ENCODE measurements at regions not wholly inside any gene's neighbourhood (a gene's known extent, or its start where the extent isn't known, plus 50 kb on each side); places are given as distances from the start of the nearest gene placed in this dataset.

DNA sequence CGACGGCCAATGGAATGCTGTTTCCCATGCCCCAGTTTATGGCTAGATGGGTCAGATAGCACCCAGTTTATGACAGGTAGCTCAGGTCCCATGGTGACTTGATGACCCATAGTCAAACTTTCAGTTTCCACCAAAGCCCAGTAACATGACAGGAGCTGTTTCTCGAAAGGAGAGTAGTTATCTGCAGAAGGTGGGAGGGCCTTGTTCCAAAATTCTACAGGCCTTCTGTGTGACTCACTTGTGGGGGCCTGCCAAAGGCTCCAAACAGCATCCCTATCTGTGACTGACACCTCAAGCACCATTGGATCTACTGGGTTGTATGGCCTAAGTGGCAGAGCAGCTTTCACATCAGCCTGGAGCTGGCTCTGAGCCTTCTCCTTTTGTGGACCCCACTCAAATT is 379.7 kb upstream of the MANEA start:
- Histone ChIP-seq H2AK5ac (ENCODE audit: insufficient read length, low read length) (no peak overlapping the region), H4K8ac (replicated peaks; ENCODE audit: insufficient read length, low read depth, low read length) (no peak overlapping the region), H4K5ac (ENCODE audit: insufficient read length, low read depth, low read length) (no peak overlapping the region), H3K9ac (ENCODE audit: extremely low read depth, insufficient read length, low read length) (no peak overlapping the region), H2BK120ac (ENCODE audit: low read depth, low read length, poor library complexity, severe bottlenecking) (no peak overlapping the region), H3K79me2 (ENCODE audit: insufficient read depth, low read length) (no peaks in the 10 kb centered on the region), H3K27me3 (ENCODE audit: insufficient read depth, low read length) (no peaks in the 10 kb centered on the region), H2BK5ac (ENCODE audit: insufficient read length, low read length) (no peak overlapping the region), H3K27ac (ENCODE audit: insufficient read length, low read depth, low read length) (no peak overlapping the region), H3K14ac (ENCODE audit: insufficient read depth, low read length) (no peak overlapping the region), H4K20me1 (ENCODE audit: control insufficient read depth, insufficient read depth, insufficient read length) (no peaks in the 10 kb centered on the region), H3K23ac (ENCODE audit: insufficient read length, low read depth, low read length) (no peak overlapping the region), H3K23me2 (ENCODE audit: insufficient read length, low read depth, low read length, poor library complexity, severe bottlenecking) (no peaks in the 10 kb centered on the region), H3K4me2 (ENCODE audit: insufficient read depth, insufficient read length, low read length) (no peak overlapping the region), H2AFZ (ENCODE audit: low read length) (no peak overlapping the region), H3K9me3 (ENCODE audit: control insufficient read depth, low read depth, low read length) (no peaks in the 10 kb centered on the region), H3T11ph (ENCODE audit: low read length) (no peak overlapping the region), H3K56ac (ENCODE audit: insufficient read length, low read depth, low read length) (no peak overlapping the region), H2BK12ac (ENCODE audit: insufficient read length, low read depth, low read length) (no peak overlapping the region), H3K18ac (ENCODE audit: insufficient read length, low read depth, low read length) (no peak overlapping the region), H2BK20ac (ENCODE audit: low read depth, low read length, poor library complexity, severe bottlenecking) (no peak overlapping the region), H3K4ac (ENCODE audit: low read depth, low read length) (no peak overlapping the region), H3K79me1 (ENCODE audit: insufficient read depth, low read depth, low read length, poor library complexity, severe bottlenecking) (no peaks in the 10 kb centered on the region), H2BK15ac (ENCODE audit: low read depth, low read length) (no peak overlapping the region), H4K91ac (ENCODE audit: insufficient read length, low read depth, low read length) (no peak overlapping the region), H3K4me1 (ENCODE audit: insufficient read depth, low read length) (no peaks in the 10 kb centered on the region)
- no peak overlapping the region for H3K4me3 Mint-ChIP-seq
- no peaks in the 10 kb centered on the region for H3K4me1 Mint-ChIP-seq
- DNase-seq = no peak
- H3K27me3 Mint-ChIP-seq (ENCODE audit: low read depth) = no peaks in the 10 kb centered on the region
- WGBS (ENCODE audit: extremely low coverage, insufficient read length, low lambda C conversion rate) = no CpG with 5 or more reads among the region's 3 CpGs
- H3K36me3 Mint-ChIP-seq (ENCODE audit: insufficient read depth in 1 of 3, low read depth in 3 of 3) = no peaks in the 10 kb centered on the region
- no peaks in the 10 kb centered on the region; a peak in 1 of 5 replicates for H3K9me3 Mint-ChIP-seq
- TF ChIP-seq, protein P1, sequence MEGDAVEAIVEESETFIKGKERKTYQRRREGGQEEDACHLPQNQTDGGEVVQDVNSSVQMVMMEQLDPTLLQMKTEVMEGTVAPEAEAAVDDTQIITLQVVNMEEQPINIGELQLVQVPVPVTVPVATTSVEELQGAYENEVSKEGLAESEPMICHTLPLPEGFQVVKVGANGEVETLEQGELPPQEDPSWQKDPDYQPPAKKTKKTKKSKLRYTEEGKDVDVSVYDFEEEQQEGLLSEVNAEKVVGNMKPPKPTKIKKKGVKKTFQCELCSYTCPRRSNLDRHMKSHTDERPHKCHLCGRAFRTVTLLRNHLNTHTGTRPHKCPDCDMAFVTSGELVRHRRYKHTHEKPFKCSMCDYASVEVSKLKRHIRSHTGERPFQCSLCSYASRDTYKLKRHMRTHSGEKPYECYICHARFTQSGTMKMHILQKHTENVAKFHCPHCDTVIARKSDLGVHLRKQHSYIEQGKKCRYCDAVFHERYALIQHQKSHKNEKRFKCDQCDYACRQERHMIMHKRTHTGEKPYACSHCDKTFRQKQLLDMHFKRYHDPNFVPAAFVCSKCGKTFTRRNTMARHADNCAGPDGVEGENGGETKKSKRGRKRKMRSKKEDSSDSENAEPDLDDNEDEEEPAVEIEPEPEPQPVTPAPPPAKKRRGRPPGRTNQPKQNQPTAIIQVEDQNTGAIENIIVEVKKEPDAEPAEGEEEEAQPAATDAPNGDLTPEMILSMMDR (conservative IDR thresholded peaks at IDR 0.05) = no peak
- no peak overlapping the region for H3K27ac Mint-ChIP-seq

Measured in H9 (cell line).